ENCODE measurements at regions not wholly inside any gene's neighbourhood (a gene's known extent, or its start where the extent isn't known, plus 50 kb on each side); places are given as distances from the start of the nearest gene placed in this dataset.

DNA sequence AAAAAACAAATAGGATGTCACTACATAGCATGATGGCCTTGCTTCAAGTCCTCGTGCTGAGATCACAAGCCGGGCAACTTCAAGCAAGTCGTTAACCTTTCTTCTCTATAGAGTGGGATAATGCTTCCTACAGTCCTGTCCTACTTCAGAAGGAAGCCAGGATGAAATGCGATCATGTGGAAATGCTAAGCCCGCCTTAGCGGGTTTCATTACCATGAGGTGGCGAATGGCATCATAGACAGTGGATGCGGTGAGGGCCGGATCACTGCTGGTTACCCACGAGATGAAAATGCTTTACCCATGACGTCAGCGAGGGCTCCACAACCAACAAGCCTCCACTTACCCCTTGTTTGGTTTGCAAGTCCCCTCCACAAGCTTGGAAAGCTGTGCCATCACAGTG lies 206.4 kb downstream of the TBXT start:
- no TSS peak for BruUV-seq (replicated peaks)
- no peak overlapping the region for H3K27ac ChIP-seq (ENCODE audit: insufficient read depth, low read depth, low read length)
- intact Hi-C loops (cut with micrococcal nuclease): no loop called here
- no peaks in the 10 kb centered on the region for H3K36me3 ChIP-seq (ENCODE audit: control insufficient read depth in 2 of 2, extremely low read depth in 1 of 2, insufficient read depth in 2 of 2, low read length in 2 of 2)
- no peaks in the 10 kb centered on the region for H3K4me1 ChIP-seq (ENCODE audit: control insufficient read depth, extremely low read depth, insufficient read depth, low read length)
- H3K9ac ChIP-seq (replicated peaks; ENCODE audit: extremely low read depth, insufficient read depth, low read length): no peak overlapping the region
- ChIA-PET POLR2A (no interaction called here), CTCF (interaction anchor here (0.9 kb wide), 1 partner anchor 13 kb away, joined by 3 read pairs; no protein-coding TSS in a partner anchor)
- H3K4me2 ChIP-seq (ENCODE audit: insufficient read depth, low read length): no peak overlapping the region
- no peaks in the 10 kb centered on the region for H3K79me2 ChIP-seq (ENCODE audit: control insufficient read depth, insufficient read depth, low read length)
- H4K20me1 ChIP-seq (replicated peaks; ENCODE audit: control insufficient read depth, extremely low read depth, insufficient read depth, low read length): no peaks in the 10 kb centered on the region
- H3K4me3 ChIP-seq (replicated peaks in 1 of 3; ENCODE audit: insufficient read depth in 1 of 3, low read depth in 1 of 3, low read length in 3 of 3): no peak overlapping the region
- no peaks in the 10 kb centered on the region for H3K27me3 ChIP-seq (ENCODE audit: control insufficient read depth in 2 of 2, insufficient read depth in 2 of 2, low read length in 2 of 2)
- dilution Hi-C loops (cut with MboI; ENCODE audit: extremely low pct_ligation_motif_present, low sequenced_read_pairs): no loop called here
- no peaks in the 10 kb centered on the region for H3K9me1 ChIP-seq (replicated peaks; ENCODE audit: control insufficient read depth, extremely low read depth, insufficient read depth, low read length)
- no peak overlapping the region for H2AFZ ChIP-seq (ENCODE audit: low read depth, low read length)
- TF ChIP-seq EZH2 (IDR thresholded peaks at IDR 0.05; ENCODE audit: borderline replicate concordance, low read depth, low read length, severe bottlenecking) (no peak), FOS (IDR thresholded peaks at IDR 0.05; ENCODE audit: borderline replicate concordance, insufficient read depth, low read length) (no peak), CTCF (IDR thresholded peaks at IDR 0.05; ENCODE audit: extremely low read depth in 1 of 2, insufficient read depth in 1 of 2, low read depth in 1 of 2, low read length in 2 of 2) (no peak), JUN (IDR thresholded peaks at IDR 0.05; ENCODE audit: borderline replicate concordance, insufficient read depth, insufficient read length, low read depth) (no peak), MYC (IDR thresholded peaks at IDR 0.05; ENCODE audit: low read depth, low read length) (no peak), MAX (IDR thresholded peaks at IDR 0.05; ENCODE audit: insufficient read depth, insufficient read length) (no peak), POLR2AphosphoS5 (IDR thresholded peaks at IDR 0.05; ENCODE audit: insufficient read depth, low read depth, low read length) (no peak), GATA2 (IDR thresholded peaks at IDR 0.05; ENCODE audit: insufficient read depth, insufficient read length, low read depth, low read length) (no peak), POLR2A (IDR thresholded peaks at IDR 0.05; ENCODE audit: low read depth, low read length) (no peak)
- FAIRE-seq (no peak), DNase-seq (ENCODE audit: low read depth, low spot score) (no peak)
- H3K9me3 ChIP-seq (replicated peaks; ENCODE audit: control insufficient read depth, insufficient read depth, low read length): no peaks in the 10 kb centered on the region

Data from endothelial cell of umbilical vein (primary cell).